Epidermal melanocyte (primary cell): ENCODE measurements at regions not wholly inside any gene's neighbourhood (a gene's known extent, or its start where the extent isn't known, plus 50 kb on each side); places are given as distances from the start of the nearest gene placed in this dataset.
A peak's percentile ranks its signal among the peaks of the same experiment; 100 is the strongest.

ENCODE experiments used
- DNase-seq: peaks from one replicate; pipeline ENCODE4 v3.0.0; 2011; ENCODE audit warnings: low spot score; ENCODE audit not compliant: insufficient read length

DNA sequence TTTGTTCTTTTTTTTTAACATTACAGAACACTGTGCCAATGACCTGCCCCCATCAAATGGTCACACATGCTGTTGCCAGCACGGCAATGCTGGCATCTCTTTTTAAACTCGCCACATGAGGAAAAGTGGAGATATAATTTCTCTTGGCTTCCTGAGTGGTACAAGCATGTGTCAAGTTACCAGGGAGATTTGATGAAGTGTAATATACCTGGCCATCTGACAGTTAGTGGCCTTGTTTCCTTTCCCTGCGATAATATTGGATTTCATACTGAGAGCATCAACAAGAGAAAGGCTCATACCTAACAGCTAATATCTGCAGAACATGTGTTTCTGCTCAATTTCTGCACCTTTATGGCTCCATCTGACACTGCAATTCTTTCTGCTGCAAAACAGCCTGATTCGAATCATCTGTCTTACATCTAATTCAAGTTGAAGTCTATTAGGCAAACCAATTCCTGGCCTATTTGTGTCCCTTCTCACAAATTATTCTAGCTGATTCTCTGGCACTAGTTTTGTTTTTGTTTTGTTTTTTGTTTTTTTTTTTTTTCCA lies 519.5 kb downstream of the PREX1 start:
- no peak for DNase-seq

DNA sequence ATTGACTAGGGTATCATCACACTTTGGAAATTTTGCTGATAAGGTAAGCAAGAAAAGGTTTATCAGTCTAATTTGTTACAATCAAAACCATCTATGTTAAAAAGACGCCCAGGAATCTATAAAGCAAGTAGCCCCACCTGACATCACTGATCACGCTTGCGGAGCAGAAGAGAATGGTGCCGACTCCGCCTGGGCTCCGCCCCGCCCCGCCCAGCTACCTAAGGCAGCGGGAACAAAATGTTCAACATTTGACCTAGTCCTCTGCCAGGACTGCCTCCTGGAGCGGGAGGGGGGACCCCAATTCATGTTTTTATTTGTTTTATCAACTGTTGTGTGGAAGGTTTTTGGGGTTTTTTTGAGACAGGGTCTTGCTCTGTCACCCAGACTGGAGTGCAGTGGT lies 520.5 kb downstream of the PREX1 start:
- no peak for DNase-seq

DNA sequence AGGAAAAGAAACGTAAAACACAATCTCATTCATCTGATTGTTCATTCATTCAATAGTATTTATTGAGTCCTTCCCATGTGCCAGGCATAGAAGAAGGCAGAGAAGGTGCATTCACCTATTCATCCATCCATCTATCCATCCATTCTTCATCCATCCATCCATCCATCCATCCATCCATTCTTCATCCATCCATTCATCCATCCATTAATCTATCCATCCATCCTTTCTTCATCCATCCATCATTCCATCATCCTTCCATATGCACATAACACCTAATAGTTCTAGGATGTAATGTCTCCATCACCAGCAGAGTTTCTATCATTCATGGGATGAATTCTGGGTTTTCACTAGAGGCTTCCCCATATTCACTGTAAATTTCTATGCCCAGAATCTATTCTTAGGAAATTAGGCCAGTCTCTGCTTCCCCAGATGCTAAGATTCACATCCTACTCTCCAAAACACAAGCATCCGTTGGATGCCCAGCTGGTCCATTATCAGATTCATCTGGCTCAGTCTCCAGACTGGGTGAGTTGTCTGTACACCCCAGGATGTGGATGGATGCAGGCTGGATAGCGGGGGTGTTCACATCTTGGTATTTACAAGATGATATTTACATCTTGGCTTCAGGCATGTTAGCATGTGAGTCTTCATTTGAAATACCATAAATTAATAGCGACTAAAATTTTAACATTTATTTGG lies 517.7 kb upstream of the SULF2 start:
- DNase-seq, result no peak

DNA sequence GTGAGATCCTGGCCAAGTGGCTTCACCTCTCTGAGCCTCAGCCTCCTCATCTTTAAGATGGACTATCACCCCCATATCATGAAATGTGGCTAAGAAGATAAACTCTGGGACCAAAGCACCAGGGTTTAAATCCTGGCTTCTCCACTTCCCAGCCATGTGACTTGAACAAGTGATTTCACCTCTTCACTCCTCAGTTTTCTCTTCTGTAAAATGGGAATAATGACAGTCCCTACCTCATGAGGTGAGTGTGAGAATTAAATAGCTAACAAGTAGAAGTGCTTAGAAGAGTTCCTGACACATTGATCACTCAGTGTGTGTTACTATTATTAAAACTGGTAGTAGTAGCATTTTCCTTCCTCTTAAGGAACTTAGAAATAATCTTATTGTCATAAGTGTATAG lies 516.9 kb upstream of the SULF2 start:
- DNase-seq, result no peak

DNA sequence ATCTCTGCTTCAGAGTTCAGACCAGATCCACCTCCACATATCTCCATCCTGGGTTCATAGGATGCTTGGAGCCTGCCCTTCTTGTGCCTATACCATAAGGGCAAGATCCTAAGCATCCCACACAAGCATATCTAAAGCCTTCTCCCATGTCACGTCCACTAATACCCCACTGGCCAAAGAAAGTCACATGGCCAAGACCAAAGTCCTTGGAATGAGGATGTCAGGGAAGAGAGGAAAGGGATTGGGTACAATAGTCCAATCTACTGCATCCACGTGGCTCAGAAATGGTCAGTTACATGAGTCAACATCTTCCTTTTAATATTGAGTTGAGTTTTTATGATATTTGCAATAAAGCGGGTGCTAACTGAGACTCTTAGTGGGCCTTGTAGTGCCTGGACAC lies 515.9 kb upstream of the SULF2 start:
- no peak for DNase-seq

DNA sequence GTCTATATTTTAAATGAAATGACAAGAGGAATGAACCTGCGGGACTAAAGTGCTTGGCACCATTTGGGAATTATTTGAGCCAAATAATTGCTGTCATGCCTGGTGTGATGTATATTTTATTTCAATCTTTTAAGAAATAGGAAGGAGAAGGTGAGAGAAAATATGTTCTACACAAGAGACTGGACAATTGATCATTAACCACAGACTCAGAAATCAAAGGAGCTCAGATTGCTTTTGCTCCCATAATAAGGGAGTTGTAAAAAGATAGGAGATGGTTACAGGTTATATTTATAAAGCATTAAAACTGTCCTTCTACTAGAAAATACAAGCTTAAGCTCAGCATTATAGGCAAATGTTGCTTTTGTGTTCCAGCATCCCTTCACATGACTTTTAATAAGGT lies 515.2 kb upstream of the SULF2 start:
- no peak for DNase-seq

DNA sequence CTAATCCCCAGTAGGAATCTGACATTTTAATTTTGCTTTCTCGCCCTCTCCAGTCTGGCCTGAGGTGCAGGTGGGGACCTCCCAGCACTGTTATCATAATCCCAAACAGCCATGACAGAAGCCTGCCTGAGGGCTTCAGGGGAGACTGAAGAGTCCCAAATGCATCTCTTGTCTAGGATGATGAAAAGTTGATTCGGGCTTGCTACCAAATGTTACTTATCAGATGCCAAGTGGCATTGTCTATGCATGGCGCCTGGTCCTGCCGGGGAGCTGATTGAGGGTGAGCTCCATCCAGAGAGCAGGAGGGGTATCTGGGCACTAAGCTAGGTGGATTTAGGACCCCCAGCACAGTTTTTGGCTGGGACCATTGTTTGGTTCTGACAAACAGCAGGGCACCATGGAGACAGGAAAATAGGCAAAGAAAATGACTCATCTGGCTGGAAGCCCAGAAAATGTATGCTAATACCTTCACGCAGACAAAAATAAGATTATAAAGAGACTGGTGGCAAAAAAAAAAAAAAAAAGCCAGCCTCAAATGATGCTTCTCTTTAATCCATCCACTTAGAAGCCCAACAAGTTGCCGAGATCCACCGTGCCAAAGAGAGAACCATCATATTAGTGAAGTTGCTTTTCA lies 513.7 kb upstream of the SULF2 start:
- DNase-seq, result no peak

DNA sequence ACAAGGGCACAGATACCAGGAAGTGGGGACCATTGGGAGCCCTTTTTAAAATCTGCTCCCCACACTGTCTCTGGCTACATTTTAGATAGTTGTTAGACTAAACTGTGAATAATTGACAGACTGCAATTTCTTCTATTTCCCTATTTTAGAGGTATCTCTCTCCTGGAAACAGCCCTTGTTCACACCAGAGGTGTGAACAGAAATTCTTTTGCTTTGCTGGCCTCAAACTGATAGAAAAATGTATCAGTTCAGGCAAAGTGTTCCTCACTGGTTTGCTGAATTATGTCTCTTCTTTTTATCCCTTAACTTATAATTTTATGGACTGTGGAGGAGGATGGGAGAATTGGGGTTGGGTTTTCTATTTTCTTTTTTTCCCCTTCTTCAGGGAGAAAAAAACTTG lies 513.2 kb upstream of the SULF2 start:
- DNase-seq, result no peak

DNA sequence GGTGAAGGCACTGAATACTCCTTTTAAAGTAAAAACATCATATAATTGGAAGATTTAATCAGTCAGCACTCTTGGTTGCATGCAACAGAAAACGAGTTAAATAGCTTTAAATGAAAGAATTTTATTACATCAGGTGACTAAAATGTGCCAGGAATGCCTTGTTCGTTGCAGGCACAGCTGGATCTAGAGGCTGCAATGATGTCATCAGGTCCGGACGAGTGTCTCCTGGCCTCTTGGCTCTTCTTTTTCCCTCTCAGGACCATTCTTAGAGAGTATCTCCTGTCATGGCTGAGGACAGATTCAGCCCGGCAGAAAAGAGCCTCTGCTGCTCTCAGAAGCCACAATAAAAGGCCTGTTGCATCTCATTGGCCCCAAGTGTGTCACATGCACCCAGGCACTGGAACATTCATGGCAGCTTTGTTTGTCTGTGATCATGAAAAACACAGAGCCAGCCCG lies 510.7 kb upstream of the SULF2 start:
- no peak for DNase-seq

DNA sequence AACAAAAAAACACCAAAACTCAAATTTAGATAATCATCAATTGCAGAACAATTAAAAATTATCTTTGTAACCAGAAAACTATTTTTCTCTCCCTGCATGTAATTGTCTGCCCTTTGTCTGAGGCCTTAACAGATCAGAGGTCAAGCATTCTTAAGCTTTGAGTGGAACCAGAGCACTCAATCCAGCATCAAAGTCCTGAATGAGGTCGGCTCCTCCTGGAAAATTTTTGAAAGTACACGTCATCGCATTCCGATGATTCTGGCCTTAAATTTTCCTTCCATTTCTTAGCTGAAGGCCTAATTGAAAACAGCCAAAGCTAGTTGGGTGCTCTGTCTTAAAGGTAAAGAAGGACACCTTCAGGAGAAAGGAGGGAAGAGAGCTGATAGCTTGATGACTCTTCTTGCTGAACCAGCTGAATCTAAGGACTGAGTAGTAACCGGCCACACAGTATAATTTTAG lies 510.2 kb upstream of the SULF2 start:
- peak; percentile 60 for DNase-seq

DNA sequence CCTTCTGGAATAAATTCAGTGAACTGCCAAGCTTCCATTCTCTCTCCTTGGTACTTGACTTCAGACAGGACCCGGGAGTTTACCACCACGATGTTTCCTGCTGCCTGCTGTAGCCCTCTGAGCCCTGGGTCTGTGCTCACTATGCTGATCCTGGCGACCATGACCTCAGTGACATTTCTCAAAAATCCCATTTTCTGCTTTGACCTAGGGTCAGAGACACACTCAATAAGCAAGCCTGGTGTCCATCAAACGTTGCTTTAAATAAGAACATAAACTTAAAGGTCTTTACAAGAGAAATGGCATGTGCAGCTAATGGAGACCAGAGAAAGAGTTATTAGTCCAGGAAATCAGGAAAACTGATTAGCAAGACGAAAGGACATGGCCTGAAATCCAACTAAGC lies 509.7 kb upstream of the SULF2 start:
- DNase-seq, result no peak

DNA sequence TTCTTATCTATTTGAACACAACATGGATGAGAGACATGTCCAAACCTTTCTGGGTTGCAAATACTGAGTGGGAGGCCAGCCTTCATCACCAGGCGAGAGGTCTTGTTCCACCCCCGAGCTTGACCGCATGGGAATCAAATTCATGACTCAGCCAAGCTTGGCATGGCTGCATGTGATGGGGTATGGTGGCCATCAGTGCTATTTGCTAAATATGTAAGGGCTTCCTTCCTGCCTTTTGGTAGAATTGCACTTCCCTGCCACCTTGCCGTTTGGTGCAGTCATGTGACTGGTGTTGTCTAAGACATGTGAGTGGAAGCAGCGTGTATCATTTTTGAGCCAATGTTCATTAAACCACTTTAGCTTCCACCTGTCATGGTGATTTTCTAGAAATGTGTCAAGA lies 508.9 kb upstream of the SULF2 start:
- no peak for DNase-seq

DNA sequence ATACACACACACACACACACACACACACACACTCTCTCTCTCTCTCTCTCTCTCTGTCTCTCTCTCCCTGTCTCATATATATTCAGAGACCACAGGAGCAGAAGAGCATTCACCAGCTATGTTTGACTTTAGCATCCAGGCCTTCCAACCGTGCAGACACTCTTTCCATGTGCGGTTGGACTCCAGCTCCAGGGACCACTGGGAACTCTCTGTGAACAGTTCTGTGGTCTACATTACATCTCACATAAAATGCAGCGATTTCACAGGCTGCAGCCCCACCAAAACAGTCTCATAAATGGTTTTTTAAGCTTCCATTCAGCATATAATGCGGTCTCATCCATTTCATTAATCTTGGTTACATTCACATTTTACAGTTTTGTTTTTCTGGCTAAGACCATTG lies 508.4 kb upstream of the SULF2 start:
- no peak for DNase-seq

DNA sequence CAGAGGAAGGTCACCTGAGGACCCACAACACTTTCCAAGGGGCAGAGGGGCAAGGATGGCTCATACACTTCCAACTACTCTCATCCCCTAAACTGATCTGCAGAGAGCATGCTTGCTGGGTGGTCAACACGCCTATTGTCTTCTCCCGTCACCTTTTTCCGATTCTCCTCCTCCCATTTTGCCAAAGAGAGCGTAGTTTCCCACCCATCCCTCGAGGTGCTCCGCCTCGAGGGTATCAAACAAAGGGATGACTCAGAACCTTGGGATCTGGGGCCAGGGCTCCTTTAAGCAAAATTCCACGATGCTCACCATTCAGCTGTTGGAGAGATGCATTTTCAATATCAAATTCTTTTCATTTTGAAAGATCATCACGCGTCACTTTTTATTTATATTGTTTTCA lies 507.5 kb upstream of the SULF2 start:
- DNase-seq, result no peak

DNA sequence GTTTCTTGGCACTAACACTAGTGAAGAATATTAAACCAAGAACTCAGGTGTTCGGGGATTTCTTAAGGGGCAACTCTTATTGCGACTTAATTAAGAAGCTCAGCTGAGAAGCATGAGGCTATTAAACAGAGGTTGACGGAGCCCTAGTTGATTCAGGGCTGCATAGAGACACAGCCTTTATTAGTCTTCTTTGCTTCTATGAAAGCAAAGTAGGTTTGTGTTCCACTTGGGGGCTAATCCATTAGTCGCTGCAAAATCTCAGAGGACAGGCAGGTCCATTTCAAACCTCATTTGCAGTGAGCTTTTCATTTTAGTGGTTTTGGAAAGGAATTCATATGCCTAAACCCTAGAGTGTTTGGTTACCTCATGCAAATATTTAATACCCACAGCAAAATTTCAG lies 506.6 kb upstream of the SULF2 start:
- no peak for DNase-seq

DNA sequence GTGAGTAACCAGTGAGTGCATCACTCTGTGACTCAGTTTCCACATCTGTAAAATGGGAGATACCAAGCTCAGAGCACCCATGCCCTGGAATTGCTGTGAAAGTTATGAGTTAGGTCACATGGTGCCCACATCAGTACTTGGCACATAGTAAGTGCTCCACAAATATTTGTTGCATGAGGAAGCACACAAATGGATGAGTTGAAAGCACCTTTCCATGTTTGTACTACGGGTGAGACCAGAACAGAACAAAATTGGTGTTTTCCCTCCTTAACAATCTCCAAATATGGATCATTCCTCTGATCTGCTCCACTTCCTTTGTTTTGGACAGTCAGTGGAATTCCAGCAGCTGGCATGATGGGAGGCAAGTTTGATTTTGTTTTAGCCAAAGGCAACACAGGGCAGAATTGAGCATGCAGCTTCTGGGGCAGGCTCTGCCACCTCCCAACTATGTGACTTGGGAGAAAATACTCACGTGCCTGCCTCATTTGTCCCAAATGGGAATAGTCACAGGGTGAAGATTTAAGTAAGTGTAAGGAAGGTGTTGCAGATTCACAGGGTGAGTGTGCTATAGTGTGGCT lies 503.7 kb upstream of the SULF2 start:
- no peak for DNase-seq

DNA sequence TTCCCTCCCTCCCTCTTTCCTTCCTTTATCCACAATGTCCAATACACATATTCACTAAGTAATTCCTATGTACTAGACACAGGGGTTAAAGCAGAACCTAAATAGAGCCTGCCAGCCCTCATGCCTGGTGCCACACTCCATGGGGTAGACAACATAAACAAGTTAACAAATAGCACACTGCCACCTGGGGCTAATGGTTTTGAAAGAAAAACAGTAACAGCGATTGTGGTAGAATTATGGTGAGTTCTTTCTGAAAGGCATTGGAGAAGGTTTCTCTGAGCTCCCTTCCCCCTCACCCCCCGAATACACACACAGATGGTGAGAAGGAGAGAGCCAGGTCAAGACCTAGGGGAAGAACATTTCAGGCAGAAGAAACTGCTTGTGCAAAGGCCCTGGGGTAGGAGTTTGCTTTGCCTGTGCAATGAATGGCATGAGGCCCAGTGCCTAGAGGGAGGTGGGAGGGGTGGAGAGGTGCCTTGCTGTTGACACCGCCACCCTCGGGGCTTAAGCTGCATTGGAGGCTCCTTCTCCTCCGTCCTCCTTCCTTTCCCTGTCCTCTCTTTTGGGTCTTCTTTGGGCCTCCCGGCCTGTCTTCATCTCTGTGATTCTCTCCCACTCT lies 502.4 kb upstream of the SULF2 start:
- DNase-seq, result no peak

DNA sequence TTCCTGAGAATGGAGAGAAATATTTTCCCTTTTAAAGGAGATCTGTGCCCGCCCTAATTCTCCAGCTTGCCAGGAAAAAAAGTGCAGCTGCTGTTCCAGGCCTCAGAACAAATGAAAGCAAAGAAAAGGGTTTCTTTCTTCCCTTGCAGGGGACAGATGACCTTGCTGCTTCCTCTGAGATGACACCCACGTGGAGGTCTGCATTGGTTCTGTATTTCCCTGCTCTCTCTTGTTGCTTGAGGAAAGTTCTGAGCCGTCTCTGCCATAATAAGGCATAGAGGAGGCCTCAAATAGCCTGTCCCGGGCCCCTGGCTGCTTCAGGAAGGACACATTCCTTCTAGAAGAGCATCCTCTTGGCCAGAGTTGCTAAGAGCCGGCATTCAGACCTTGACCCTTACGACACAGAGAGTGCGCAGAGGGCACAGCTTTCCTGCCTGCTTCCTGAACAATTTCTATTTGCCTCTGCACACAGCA lies 501.8 kb upstream of the SULF2 start:
- no peak for DNase-seq

DNA sequence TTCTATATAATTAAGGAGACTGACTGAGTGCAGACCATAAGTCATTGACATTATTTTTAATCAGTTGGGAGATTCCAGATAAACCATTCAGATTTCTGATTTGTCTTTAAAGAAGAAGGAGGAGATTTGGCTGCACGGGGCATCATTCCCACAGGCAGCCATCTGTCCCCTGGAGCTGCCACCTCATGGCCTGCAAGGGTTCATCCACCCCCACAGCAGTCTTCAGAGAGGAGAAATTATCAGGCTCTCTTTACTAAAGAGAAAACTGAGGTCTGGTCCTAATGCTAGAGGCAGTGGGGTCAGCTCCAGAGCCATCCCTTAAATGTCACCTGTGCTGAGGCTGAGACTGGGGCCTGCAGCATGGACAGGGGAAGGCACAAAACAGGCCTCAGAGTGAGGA lies 501.3 kb upstream of the SULF2 start:
- DNase-seq, result no peak

DNA sequence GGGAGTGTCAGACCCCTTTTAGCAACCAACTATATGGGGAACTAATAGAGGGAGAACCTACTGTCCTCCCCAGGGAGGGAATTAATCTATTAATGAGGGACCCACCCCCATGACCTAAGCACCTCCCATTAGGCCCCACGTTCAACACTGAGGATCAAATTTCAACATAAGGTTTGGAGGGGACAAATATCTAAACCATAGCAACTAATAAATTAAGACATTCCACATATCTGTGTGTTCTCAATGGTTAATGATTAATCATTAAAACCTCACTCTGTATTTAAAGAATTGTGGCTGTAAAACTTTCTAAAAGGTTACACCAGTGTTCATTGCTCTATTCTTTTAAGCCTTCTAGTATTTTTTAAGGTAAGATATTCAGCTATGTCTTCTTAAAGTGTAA lies 500.4 kb upstream of the SULF2 start:
- DNase-seq, result no peak

DNA sequence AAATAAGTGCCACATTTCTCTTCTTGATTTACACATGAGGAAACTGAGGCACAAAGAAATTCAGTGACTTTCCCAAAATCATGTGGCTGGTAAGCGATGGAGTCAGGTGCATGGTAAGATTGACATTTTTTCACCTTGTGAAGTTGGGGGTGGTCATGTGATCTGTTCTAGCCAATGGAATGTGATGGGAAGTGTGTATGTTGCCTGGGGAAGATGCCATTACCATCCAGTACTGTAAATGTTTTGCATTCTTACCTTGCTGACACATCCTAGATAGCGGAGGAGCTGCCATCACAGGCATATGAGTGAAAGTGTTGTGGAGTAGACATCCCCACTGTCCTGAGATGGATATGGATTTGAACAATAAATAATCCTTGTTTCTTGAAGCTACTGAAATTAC lies 499.6 kb upstream of the SULF2 start:
- no peak for DNase-seq

DNA sequence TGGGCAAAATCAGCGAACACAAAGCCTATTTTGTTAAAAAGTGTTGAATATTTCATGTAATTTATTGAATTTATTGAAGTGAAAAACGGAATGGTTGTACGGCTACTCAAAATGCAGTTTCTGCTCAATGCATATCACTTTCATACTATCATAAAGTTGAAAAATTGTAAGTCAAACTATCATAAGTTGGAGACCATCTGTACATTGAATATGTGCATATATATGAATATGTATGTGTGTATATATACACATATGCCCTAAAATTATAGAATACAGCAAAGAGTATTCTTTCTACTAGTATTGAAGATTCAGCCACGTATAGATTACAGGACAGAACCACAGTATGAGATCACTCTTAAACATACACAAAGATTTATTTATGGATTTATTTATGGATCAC lies 499.0 kb upstream of the SULF2 start:
- DNase-seq, result no peak
